ENCODE measurements at regions not wholly inside any gene's neighbourhood (a gene's known extent, or its start where the extent isn't known, plus 50 kb on each side); places are given as distances from the start of the nearest gene placed in this dataset.

DNA sequence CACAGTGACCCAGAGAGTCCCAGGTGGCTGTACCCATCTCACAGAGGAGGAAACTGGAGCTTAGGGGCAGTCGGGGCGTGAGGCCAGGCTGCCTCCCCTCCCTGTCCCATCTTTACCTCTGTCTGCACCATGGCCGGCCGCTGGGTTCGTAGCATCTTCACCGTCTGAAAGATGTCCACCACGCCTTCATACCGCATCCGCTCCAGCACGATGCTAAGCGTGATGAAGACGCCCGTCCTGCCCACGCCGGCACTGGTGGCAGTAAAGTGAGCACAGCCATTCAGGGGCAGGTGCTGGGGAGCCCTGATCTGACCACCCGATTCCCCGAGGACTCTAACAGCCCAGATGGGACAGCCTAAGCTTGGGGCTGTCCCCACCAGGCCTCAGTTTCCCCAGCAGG lies 132.8 kb downstream of the PTPRS start:
- H2AFZ ChIP-seq (ENCODE audit: control insufficient read depth, low read length): no peak overlapping the region
- H3K9me1 ChIP-seq (ENCODE audit: control insufficient read depth, extremely low read depth, insufficient read depth, low read length): no peaks in the 10 kb centered on the region
- no peak overlapping the region for H3K4me2 ChIP-seq (ENCODE audit: control insufficient read depth, extremely low read depth, insufficient read depth, low read depth, low read length)
- no peaks in the 10 kb centered on the region for H3K4me1 ChIP-seq (ENCODE audit: control insufficient read depth, extremely low read depth, insufficient read depth, low read length)
- H3K27me3 ChIP-seq (ENCODE audit: control insufficient read depth, extremely low read depth, insufficient read depth, low read length): no peaks in the 10 kb centered on the region
- H3K4me3 ChIP-seq (ENCODE audit: control insufficient read depth in 2 of 3, extremely low read depth in 1 of 3, insufficient read depth in 2 of 3, low read depth in 1 of 3, low read length in 3 of 3): no peak overlapping the region
- DNase-seq (ENCODE audit: low read depth, low spot score) (no peak), FAIRE-seq (no peak)
- H3K27ac ChIP-seq (ENCODE audit: control insufficient read depth, insufficient read depth, low read length): no peak overlapping the region
- H3K36me3 ChIP-seq (ENCODE audit: control insufficient read depth in 2 of 2, extremely low read depth in 1 of 2, insufficient read depth in 2 of 2, low read length in 2 of 2): peaks cover 0 to 6% of the 10 kb centered on the region in 2 experiments
- no peaks in the 10 kb centered on the region for H3K9me3 ChIP-seq (ENCODE audit: control insufficient read depth, low read depth, low read length)
- no peak for TF ChIP-seq EZH2 (IDR thresholded peaks at IDR 0.05; ENCODE audit: low read length)
- TF ChIP-seq, protein P1, sequence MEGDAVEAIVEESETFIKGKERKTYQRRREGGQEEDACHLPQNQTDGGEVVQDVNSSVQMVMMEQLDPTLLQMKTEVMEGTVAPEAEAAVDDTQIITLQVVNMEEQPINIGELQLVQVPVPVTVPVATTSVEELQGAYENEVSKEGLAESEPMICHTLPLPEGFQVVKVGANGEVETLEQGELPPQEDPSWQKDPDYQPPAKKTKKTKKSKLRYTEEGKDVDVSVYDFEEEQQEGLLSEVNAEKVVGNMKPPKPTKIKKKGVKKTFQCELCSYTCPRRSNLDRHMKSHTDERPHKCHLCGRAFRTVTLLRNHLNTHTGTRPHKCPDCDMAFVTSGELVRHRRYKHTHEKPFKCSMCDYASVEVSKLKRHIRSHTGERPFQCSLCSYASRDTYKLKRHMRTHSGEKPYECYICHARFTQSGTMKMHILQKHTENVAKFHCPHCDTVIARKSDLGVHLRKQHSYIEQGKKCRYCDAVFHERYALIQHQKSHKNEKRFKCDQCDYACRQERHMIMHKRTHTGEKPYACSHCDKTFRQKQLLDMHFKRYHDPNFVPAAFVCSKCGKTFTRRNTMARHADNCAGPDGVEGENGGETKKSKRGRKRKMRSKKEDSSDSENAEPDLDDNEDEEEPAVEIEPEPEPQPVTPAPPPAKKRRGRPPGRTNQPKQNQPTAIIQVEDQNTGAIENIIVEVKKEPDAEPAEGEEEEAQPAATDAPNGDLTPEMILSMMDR (optimal IDR thresholded peaks at IDR 0.05 in 1 of 3, IDR thresholded peaks at IDR 0.05 in 1 of 3, conservative IDR thresholded peaks at IDR 0.05 in 1 of 3; ENCODE audit: extremely low read depth in 1 of 3, insufficient read depth in 2 of 3, low read length in 3 of 3): no peak
- dilution Hi-C loops (cut with MboI; ENCODE audit: extremely low pct_ligation_motif_present, low sequenced_read_pairs): no loop called here
- no peak overlapping the region for H3K9ac ChIP-seq (ENCODE audit: control insufficient read depth, extremely low read depth, insufficient read depth, low read length)
- no peaks in the 10 kb centered on the region for H3K79me2 ChIP-seq (ENCODE audit: control insufficient read depth, insufficient read depth, low read length)
- no peaks in the 10 kb centered on the region for H4K20me1 ChIP-seq (ENCODE audit: control insufficient read depth, extremely low read depth, insufficient read depth, low read length)

DNA sequence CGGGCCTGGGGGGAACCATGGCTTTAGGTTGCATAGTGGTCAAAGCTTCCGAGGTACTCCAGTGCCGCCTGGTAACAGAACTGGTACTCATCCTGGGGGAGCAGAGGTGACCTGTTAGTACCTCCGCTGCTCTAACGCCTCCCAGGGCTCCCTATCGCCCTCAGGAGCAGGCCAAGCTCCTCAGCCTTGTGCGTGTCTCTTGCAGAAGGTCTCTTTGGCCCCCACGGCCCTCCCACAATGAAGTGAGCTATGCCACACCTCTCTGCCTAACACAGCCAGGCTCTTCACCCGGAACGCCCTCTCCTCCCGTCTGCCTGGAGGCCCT lies 133.9 kb downstream of the PTPRS start:
- H3K4me1 ChIP-seq (ENCODE audit: control insufficient read depth, extremely low read depth, insufficient read depth, low read length): no peaks in the 10 kb centered on the region
- no peak overlapping the region for H3K27ac ChIP-seq (ENCODE audit: control insufficient read depth, insufficient read depth, low read length)
- H3K9me3 ChIP-seq (ENCODE audit: control insufficient read depth, low read depth, low read length): no peaks in the 10 kb centered on the region
- no peaks in the 10 kb centered on the region for H3K9me1 ChIP-seq (ENCODE audit: control insufficient read depth, extremely low read depth, insufficient read depth, low read length)
- no peak for TF ChIP-seq EZH2 (IDR thresholded peaks at IDR 0.05; ENCODE audit: low read length)
- TF ChIP-seq, protein P1 (optimal IDR thresholded peaks at IDR 0.05 in 1 of 3, IDR thresholded peaks at IDR 0.05 in 1 of 3, conservative IDR thresholded peaks at IDR 0.05 in 1 of 3; ENCODE audit: extremely low read depth in 1 of 3, insufficient read depth in 2 of 3, low read length in 3 of 3): no peak
- no peak overlapping the region for H3K4me3 ChIP-seq (ENCODE audit: control insufficient read depth in 2 of 3, extremely low read depth in 1 of 3, insufficient read depth in 2 of 3, low read depth in 1 of 3, low read length in 3 of 3)
- peaks cover 0 to 3% of the 10 kb centered on the region in 2 experiments for H3K36me3 ChIP-seq (ENCODE audit: control insufficient read depth in 2 of 2, extremely low read depth in 1 of 2, insufficient read depth in 2 of 2, low read length in 2 of 2)
- no peaks in the 10 kb centered on the region for H4K20me1 ChIP-seq (ENCODE audit: control insufficient read depth, extremely low read depth, insufficient read depth, low read length)
- H3K27me3 ChIP-seq (ENCODE audit: control insufficient read depth, extremely low read depth, insufficient read depth, low read length): no peaks in the 10 kb centered on the region
- no peak overlapping the region for H2AFZ ChIP-seq (ENCODE audit: control insufficient read depth, low read length)
- DNase-seq (ENCODE audit: low read depth, low spot score): no peak
- FAIRE-seq: no peak
- H3K9ac ChIP-seq (ENCODE audit: control insufficient read depth, extremely low read depth, insufficient read depth, low read length): no peak overlapping the region
- dilution Hi-C loops (cut with MboI; ENCODE audit: extremely low pct_ligation_motif_present, low sequenced_read_pairs): no loop called here
- no peak overlapping the region for H3K4me2 ChIP-seq (ENCODE audit: control insufficient read depth, extremely low read depth, insufficient read depth, low read depth, low read length)
- H3K79me2 ChIP-seq (ENCODE audit: control insufficient read depth, insufficient read depth, low read length): no peaks in the 10 kb centered on the region
